ENCODE measurements at regions not wholly inside any gene's neighbourhood (a gene's known extent, or its start where the extent isn't known, plus 50 kb on each side); places are given as distances from the start of the nearest gene placed in this dataset.

DNA sequence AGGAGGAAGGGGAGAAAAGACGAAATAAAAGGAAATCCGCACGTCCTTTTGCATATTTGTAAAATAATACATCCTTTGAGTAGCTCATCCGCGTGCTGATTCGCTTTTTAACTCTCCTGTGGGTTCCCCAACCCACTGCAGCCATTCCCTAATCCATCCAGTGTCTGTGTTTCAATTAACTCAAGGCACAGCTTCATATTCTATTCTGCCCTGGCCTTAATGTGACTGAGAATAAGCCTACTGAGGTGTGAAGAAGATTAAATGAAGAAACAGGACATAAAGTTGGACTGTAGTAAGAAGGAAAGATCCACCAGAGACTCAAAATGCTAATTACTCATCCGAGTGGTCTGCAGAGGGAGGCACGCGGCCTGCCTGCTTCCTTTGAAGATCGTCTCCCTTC, 161.4 kb upstream of the SH3BP4 start:
- TF ChIP-seq, protein P1, sequence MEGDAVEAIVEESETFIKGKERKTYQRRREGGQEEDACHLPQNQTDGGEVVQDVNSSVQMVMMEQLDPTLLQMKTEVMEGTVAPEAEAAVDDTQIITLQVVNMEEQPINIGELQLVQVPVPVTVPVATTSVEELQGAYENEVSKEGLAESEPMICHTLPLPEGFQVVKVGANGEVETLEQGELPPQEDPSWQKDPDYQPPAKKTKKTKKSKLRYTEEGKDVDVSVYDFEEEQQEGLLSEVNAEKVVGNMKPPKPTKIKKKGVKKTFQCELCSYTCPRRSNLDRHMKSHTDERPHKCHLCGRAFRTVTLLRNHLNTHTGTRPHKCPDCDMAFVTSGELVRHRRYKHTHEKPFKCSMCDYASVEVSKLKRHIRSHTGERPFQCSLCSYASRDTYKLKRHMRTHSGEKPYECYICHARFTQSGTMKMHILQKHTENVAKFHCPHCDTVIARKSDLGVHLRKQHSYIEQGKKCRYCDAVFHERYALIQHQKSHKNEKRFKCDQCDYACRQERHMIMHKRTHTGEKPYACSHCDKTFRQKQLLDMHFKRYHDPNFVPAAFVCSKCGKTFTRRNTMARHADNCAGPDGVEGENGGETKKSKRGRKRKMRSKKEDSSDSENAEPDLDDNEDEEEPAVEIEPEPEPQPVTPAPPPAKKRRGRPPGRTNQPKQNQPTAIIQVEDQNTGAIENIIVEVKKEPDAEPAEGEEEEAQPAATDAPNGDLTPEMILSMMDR (IDR thresholded peaks at IDR 0.05), result no peak
- no peak for TF ChIP-seq POLR2A (IDR thresholded peaks at IDR 0.05)
- TF ChIP-seq EP300 (IDR thresholded peaks at IDR 0.05), result no peak
- no peak for TF ChIP-seq POLR2AphosphoS5 (IDR thresholded peaks at IDR 0.05)
